Activated naive CD4-positive, alpha-beta T cell (primary cell): ENCODE measurements at regions not wholly inside any gene's neighbourhood (a gene's known extent, or its start where the extent isn't known, plus 50 kb on each side); places are given as distances from the start of the nearest gene placed in this dataset.
A peak's percentile ranks its signal among the peaks of the same experiment; 100 is the strongest.

Experiments used
- DNase-seq, 4 experiments: peaks; one replicate each; lab custom pipeline; 2025; lab: John Stamatoyannopoulos, UW

DNA sequence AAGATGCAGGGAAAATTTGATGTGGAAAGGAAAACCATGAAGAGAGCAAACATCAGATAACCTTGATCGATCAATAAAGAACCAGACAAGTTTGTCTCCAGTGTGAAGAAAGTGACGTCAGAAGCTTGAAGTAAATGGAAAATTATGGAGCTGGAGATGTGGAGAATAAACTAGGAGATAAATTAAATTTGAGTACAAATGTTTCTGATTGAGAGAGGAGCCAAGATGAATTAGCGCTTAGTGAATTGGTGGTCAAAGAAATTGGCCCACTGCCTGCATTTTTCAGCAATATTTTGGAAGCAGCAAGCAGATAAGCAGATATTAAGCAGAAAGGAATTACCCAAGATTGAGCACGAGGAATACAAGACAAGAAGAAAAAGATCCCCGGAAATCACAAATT is 567.3 kb upstream of the ZNF385D start:
- DNase-seq = no peak

DNA sequence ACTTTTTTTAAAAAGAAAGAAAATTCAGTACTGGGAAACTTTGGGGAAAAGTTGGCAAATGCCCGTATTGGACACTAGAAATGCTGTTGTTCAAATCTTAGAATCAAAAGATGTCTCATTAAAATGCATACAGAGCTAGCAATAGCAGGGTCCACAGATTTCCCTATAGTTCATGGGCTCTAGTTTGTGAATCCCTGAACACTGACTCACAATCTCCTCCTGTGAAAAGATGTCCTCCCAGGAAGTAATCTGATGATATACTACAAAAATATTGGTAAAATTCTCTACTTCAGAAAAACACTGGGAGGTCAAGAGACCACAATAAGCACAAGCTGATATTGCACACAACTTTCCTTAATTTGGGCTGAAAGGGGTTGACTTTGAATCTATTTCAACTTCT is 568.4 kb upstream of the ZNF385D start:
- DNase-seq = no peak

DNA sequence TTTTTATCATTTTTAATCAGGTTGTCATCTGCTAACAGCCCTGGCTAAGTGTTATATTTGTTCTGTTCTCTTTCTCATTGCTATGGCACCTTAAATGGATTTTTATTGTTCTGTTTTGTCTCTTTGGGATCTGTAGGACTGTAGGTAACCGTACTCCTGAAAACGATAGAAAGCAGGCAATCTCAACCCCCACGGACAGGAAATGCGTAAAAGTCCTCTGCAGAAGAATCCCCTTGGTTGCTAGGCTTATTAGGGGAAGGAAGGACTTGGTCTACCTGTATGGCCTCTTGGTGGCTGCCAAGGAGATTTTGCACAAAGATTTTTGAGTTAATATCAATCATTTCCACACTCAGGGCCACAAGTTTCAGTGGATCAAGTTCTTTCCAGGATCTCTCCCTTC is 571.9 kb upstream of the ZNF385D start:
- no peak for DNase-seq

DNA sequence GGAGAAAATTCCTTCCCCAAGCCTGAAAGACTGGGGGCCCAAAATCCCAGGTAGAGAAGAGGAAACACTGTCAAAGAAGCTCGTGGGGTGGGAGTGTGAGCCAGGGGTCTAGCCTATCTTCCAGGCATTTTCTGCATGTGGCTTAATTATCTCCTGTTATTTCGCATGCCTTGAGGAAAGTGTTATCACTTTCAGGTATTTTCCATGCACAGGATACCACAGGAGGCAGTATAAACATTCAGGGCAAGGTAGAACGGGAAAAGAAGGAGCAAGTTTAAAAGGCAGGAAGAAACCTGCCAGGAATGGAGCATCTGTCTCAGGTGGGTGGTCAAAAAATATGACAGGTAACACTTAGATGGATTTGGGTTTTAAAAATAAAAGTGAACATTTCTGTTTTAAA is 575.3 kb upstream of the ZNF385D start:
- no peak for DNase-seq

DNA sequence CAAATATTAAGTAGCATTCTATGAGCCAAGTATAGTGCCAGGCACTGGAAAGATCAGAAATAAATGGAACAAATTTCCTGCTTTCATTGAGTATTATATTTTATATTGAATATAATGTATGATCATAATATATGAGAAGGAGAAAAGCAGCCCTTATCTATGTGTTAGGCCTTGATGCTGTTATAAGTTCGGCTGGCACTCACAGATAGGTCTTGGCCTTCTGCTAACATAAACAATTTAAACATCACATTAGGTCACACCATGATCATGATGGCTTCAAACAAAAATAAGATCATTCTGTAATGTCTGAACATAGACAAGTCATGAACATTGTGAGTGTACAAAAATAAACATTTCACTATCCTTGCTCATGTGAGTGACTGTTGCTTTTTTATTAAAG is 584.0 kb upstream of the ZNF385D start:
- no peak for DNase-seq

DNA sequence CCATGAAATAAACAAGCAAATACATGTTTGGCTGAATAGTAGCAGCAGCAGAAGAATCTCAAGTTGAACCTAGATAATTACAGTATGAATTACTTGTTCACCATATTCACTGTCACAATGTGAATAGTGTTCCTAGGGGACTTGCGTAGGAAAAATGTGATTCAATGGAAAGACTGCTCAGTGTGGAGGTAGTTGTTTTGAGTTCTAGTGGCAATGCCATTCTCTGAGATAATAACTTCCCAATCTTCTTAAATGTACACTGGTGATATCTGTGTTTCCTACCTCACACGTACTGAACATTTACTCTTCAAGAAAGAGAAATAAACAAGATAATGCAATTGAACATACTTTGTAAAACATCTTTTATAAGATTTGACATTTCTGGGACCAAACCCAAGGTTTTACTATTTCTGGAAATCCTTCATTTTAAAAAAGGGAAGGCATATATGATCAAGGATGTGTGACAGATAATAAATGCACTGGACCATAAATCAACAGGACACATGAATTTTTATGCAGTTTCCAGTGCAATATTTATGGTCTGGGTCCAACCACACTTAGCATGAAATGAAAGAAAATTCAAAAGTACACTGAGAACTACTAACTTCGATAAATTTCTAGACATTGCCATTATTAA is 598.3 kb upstream of the ZNF385D start:
- DNase-seq = no peak

DNA sequence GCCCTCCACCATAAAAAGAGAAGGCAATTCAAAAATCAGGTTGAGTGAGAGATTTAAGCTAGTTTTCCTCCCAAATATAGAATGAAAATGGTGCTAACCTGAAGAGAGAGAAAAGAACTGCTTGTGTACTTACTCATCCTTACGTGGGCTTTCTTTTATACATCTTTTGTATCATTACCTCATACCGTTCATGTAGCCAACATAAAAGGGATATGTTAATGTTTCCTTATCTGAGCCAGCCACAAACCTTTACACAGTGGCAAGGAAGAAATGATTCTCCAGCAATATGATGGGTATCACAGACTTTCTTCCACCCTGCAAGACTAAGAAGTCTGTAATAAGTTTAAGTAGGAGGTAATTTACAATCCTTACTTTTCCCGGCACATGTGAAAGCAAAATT is 600.8 kb upstream of the ZNF385D start:
- DNase-seq = no peak

DNA sequence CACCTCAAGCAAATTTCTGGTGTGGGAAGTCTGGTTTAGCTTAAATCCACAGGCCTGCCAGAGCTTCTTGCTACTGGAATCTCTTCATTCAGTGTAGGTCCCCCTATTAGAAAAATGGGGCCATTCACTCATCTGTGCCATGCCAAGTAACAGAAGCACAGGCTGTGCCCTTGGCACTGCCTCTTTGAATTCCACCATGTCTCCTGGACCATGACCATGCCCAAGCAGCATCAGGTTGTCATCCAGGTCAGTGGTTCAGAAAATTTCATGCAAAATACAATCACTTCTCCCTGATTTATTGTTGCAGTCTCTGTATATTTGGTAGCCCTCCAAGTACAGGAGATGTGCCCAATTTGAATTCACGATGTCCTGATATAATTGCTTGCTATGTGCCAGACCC is 602.1 kb upstream of the ZNF385D start:
- no peak for DNase-seq

DNA sequence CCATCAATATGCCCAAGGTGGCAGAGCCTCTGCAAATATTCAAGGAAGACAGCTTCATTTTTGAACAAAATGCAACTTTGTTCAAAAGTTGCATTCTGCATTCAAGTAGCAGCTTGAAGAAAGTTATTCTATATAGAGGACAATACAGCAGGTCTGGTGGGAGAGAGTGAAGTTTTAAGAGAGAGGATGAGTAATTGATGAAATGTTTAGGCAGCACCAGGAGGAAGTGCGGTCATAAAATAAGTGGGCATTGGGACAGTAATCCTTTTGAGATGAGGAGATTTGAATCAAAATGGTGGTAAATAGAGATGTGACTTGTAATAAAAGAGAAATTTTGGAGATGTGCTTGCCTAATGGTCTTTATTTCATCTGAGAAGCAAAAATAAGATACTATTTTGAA is 607.3 kb upstream of the ZNF385D start:
- DNase-seq = no peak

DNA sequence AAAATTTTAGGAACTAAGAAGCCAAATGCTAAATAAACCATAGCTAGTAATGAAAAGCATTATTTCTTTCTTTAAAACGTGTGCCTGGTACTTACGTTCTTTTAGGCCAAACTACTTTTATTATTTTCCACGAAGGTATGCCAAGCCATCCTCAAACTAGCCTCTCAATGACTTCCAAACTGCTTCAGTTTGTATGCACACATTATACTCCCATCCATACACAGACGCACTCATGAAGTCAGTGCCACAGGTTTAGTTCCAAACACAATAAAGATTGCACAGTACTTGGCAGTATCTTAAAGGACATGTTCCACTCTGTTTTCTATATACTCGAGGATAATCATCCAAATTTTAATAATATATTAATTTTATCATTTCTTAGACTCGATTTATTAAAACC is 609.2 kb upstream of the ZNF385D start:
- no peak for DNase-seq

DNA sequence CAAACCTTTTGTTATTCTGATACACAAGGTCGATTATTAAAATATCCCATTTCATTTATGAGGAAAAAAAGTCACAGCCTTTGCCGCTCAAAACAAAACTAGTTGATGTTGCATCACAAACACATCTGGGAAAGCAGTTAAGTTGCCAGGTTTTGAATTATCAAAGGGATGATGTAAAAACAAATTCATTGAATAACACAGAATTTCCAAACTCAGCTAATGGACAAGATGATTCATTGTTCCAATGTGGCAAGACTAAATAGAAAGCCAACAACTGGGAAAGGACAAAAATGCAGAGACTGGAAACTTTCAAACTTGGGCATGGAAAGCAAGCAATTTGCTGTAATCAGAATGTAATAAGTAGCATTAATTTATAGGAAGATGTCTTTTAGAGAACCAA is 610.0 kb upstream of the ZNF385D start:
- DNase-seq = no peak

DNA sequence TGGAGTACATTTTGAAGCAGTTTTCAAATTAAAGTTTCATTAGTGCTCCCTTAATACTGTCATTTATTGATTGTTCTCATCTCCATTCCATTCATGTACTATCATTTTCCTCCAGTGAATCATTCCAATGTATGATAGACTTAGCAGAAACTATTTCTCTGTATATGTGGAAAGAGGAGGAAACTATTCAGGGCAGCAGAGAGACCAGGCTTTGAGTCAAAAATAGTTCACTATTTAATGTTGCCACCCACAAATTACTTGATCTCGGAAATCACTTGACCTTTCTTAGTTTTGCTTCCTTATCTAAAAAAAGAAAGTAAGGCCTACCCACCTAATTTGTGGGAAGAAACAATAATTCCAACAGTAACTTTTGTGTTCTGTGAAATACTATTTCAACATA is 610.5 kb upstream of the ZNF385D start:
- DNase-seq = no peak

DNA sequence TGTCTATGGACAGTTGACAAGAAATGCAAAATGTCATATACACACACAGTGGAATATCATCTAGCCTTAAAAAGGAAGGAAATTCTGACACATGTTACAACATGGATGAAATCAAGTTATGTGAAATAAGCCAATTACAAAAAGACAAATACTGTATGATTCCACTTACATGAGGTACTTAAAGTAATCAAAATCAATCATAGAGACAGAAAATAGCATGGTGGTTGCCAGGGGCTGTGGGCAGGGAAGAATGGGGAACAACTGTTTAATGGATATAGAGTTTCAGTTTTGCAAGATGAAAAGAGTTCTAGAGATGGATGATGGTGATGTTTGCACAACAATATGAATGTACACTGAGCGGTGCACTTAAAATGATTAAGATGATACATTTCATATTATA is 613.8 kb upstream of the ZNF385D start:
- DNase-seq = no peak

DNA sequence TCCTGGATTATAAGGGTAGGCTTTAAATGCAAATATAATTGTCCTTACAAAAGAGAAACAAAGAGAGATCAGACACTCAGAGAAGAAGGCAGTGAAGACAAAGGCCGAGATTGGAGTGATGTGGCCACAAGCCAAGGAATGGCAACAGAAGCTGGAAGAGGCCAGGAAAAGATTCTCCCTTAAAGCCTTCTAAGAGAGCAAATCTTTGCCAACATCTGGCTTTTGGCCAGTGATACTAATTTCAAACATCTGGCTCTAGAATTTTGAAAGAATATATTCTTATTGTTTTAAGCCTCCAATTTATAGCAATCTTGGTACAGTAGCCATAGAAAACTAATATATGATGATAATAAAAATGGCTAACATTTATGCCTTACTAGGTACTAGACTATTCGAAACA is 615.8 kb upstream of the ZNF385D start:
- no peak for DNase-seq

DNA sequence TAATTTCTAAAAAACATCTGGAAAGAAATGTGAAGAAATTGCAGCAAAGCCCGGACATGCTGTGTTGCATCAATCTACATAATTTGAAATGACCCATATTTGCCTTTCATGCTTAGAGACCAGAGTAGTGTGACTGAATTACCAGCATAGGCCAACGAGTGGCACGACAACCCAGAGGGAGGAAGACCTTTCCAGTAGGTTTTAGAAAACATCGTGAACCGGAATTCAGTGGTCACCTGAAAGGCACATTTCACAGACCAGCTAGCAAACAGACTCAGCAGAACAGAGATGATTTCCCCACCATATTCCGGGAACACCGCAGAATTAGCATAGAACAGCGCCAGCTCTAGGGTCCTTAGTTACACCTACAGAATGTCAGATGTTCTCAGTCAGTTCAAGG is 620.0 kb upstream of the ZNF385D start:
- no peak for DNase-seq

DNA sequence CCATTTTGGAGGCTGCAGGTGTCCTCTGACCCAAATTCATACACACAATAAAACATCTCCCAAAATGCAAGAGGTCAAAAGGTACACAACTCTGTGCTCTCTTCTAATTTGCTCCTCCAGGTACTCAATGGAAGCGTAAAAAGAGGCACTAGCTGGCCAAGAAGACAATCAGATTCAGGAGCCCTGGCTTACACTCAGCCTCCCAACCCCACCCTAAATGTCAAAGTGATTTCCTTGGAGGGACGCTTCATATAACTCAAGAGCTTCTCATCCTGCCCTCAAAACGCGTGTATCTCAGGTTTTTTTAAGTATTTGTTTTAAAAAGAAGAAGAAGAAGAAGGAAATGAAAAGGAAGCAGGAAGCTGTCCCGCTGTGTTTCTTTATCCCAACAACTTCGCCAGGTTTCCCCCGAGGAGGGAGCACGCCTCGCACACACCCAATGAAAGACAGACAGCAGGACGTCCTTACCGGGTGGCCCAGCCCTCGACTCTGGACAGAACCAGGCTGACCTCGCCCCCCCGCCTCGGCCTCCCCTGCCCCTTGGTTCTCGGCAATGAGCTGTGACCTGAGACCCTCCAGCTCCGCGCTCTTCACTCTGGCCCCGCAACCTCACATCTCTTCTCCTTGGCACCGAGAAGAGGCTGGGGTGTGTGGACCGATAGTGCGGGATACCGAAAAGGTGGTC is 620.7 kb upstream of the ZNF385D start:
- DNase-seq = no peak

DNA sequence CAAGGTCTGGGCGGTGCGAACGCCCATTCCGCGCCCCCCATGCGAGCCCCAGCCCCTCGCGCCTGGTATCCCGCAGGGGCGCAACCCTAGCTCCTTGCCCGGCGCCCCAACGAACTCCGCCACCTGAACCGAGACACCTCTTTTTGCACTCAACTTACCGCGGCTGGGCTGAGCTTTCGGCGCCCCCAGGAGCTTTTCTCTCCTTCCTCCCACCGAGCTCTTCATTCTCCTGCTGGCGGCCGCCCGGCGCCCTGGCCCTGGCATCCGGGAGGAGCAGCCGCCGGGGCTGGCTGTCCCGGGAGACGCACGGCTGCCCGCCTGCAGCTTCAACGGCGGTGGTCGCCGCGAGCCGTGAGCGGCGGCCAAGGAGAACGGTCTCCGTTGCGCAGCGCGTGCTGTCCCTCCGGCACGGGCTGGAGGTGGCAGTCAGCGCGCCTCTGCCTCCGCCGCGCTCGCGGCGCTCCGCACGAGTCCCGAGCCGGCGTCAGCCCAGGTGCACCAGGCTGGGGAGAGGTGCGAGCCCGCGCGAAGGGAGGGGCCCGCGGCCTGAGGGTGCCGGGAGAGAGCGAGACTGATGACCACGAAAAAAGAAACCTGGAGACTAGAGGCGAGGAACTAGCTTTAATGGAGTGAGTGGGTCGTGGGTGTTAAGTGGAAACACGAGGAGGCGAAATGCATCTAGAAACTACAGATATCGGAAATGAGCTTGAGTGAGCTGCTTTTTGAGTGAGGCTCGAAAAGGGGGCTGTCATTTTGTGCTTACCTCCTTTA is 621.5 kb upstream of the ZNF385D start:
- no peak for DNase-seq

DNA sequence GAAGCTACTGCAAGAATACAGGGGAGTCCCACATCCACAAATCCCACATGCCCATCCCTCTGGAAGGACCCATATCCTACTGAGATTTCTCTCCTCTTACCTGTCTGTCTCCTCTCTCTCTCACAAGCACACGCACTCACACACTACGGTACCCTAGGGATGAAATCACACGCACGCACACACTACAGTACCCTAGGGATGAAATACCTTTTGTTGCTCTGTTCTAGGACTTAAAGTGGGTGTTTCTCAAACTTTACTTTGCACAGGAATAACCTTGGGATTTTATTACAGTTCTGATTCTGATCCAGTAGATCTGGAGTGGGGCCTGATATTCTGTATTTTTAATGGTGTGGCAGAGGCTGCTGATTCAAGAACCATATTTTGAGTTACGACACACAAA is 622.2 kb upstream of the ZNF385D start:
- no peak for DNase-seq

DNA sequence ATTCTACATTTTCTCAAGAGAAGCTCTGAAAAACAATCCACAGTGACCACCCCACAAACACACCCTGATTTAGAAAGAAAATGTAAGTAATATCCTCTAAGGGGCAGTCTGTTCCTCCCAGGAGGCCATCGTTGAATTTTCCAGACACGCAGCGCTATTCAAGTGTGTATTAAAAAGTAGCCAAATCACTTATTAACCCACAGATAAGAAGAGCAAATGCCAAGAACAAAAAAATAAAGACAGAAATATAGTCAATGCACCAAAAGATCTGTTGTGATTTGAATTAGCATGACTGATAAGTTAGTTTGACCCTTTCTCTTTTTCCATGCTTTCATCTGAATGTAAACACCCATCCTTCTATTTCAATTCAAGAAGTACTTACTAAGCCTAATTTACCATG is 622.8 kb upstream of the ZNF385D start:
- DNase-seq = no peak

DNA sequence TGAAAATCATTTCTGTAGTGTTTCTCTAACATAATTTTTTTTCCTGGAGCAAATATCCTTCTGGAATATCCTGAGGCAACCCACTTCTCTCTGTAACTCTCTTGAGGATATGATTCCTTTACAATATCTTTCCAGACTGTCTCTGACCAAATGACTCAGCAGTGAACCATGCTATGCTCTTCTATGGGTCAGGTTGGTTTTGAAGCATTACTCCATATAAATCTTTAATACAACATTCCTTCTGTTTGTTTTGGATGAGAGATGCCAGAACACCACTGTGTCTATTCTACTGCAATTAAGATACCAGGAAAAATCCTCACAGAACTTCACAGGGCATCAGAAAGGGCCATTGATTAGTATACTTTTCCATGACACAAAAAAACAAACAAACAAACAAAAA is 626.4 kb upstream of the ZNF385D start:
- DNase-seq = no peak

DNA sequence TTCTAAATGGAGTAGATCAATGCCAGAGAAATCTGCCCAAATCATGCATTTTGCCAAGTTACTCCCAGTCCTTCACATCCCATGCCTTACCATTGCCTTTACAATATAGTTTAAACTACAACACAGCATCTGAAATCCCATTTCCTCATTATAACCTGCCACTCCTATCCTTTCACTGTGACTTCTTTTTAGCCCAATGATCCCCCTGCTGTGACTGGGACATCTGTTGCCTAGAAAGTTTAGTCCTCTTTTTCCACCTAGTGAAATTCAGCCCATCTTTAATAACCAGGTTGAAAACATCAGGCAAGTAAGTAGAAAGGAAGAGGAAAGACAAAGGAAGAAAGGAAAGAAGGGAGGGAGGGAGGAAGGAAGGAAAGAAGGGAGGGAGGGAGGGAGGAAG is 627.9 kb upstream of the ZNF385D start:
- DNase-seq = no peak

DNA sequence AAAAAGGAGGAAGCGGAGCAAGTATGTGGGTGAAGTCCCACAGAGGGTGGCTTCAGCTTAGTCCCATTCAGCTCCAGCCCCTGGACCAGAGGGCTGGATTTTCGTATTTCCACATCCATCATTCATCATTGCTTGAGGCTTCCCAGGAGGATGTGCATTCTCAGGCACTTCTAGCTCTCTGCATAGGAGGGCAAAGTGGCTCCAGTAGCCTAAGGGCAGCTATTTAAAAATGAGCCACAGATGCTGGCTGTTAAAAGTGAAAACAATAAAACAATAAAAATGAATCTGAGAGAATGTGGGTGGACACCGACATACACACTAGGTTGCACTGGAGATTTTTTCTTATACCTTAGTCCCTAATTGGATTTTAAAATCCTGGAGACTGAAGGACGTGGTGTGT is 629.2 kb upstream of the ZNF385D start:
- DNase-seq = no peak

DNA sequence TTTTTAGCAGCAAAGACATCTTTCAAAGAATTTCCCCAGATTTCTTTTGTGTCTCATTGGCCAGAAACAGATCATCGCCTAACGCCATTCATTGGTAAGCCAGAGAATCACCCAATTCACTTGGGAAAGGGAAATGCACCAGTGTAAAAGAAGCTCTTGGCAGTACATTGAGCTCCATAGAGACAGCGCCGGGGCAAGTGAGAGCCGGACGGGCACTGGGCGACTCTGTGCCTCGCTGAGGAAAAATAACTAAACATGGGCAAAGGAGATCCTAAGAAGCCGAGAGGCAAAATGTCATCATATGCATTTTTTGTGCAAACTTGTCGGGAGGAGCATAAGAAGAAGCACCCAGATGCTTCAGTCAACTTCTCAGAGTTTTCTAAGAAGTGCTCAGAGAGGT is 630.6 kb upstream of the ZNF385D start:
- peak in 3 of 4 experiments; percentile 1 to 6 (median 3) for DNase-seq

DNA sequence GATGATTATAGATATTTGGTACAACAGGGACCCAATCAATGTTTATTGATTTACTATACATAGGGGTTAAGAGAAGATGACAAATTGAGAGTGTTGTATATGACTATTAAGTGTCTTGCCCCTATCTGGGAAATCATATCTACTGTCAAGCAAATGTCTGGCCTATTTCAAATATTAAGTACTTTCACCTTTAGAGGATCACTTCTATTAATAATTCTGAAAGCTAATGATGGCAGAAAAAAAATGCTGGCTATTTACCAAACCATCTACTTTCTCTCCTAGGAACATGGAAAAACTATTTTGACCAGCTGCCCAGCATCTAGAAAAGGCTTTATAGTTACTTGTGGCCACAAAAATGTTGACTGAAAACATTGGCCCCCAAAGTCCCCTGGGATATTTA is 632.3 kb upstream of the ZNF385D start:
- no peak for DNase-seq
